ENCODE measurements at regions not wholly inside any gene's neighbourhood (a gene's known extent, or its start where the extent isn't known, plus 50 kb on each side); places are given as distances from the start of the nearest gene placed in this dataset.

DNA sequence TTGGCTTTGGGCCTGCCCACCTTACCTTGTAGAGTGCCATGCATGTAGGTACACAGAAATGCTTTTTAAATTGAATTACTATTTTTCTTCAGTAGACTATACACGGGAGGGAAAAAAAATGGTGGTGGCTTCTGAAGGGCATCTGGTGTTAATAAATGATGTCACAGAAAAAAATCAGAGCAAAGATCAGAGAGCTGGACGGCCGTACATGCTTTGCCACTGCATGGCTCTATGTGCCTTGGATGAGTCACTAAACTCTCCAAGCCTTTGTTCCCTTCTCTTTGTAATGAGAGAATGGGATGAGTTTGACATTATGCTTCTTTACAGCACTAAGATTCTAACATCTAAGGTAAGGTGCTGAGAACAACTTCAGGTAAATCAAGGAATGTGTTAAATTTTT lies 376.4 kb upstream of the DDHD1 start:
- Histone ChIP-seq H3F3A (ENCODE audit: control insufficient read depth, insufficient read depth) (no peaks in the 10 kb centered on the region), H3K4me3 (ENCODE audit: low read length) (no peak overlapping the region), H4K20me1 (ENCODE audit: control insufficient read depth, insufficient read depth, low read depth, low read length) (no peaks in the 10 kb centered on the region), H3K27me3 (ENCODE audit: control insufficient read depth, low read length) (peaks cover 3% of the 10 kb centered on the region; the same call in 1 of the 2 replicates), H3K4me2 (ENCODE audit: low read length) (no peak overlapping the region), H3K36me3 (ENCODE audit: control insufficient read depth, low read length) (no peaks in the 10 kb centered on the region), H3K4me1 (ENCODE audit: control insufficient read depth, low read length) (no peaks in the 10 kb centered on the region), H3K27ac (ENCODE audit: low read depth, low read length) (no peak overlapping the region), H3K9me3 (ENCODE audit: control insufficient read depth, insufficient read depth, low read length) (no peaks in the 10 kb centered on the region), H3K79me2 (ENCODE audit: control insufficient read depth, low read length) (no peaks in the 10 kb centered on the region), H3K9me2 (replicated peaks; ENCODE audit: control insufficient read depth, low read length) (no peaks in the 10 kb centered on the region; the same call in 1 of the 2 replicates)
- TF ChIP-seq, protein P1, sequence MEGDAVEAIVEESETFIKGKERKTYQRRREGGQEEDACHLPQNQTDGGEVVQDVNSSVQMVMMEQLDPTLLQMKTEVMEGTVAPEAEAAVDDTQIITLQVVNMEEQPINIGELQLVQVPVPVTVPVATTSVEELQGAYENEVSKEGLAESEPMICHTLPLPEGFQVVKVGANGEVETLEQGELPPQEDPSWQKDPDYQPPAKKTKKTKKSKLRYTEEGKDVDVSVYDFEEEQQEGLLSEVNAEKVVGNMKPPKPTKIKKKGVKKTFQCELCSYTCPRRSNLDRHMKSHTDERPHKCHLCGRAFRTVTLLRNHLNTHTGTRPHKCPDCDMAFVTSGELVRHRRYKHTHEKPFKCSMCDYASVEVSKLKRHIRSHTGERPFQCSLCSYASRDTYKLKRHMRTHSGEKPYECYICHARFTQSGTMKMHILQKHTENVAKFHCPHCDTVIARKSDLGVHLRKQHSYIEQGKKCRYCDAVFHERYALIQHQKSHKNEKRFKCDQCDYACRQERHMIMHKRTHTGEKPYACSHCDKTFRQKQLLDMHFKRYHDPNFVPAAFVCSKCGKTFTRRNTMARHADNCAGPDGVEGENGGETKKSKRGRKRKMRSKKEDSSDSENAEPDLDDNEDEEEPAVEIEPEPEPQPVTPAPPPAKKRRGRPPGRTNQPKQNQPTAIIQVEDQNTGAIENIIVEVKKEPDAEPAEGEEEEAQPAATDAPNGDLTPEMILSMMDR (IDR thresholded peaks at IDR 0.05; ENCODE audit: low read depth, low read length, poor library complexity, severe bottlenecking): no peak
- TF ChIP-seq EZH2phosphoT487 (IDR thresholded peaks at IDR 0.05; ENCODE audit: borderline replicate concordance, low read length): no peak

DNA sequence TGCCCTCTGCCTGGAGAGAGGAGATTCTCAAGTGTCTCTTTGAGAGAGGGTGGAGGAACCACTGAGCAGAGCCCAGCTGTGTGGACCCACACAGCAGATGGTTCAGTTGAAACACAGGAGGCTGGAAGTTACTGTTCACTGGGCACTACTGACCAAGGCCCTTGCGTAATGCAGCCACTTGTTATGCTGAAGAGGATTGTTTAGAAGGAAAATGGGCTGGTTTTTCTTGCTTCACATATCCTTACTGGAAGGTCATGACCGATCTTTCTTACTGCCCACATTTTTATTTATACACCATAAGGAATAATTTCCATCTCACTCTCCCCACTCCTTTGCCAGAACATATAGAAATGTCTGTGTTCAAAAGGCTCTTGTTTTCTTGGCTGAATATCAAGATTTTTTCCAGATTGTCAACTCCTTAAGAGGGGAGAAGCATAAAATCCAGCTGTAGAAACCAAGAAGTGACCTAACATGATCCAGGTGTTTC lies 375.1 kb upstream of the DDHD1 start:
- Histone ChIP-seq H3K4me1 (ENCODE audit: control insufficient read depth, low read length) (no peaks in the 10 kb centered on the region), H3K9me2 (replicated peaks; ENCODE audit: control insufficient read depth, low read length) (no peaks in the 10 kb centered on the region), H4K20me1 (ENCODE audit: control insufficient read depth, insufficient read depth, low read depth, low read length) (no peaks in the 10 kb centered on the region), H3F3A (ENCODE audit: control insufficient read depth, insufficient read depth) (no peaks in the 10 kb centered on the region), H3K4me2 (ENCODE audit: low read length) (no peak overlapping the region), H3K36me3 (ENCODE audit: control insufficient read depth, low read length) (no peaks in the 10 kb centered on the region), H3K27me3 (ENCODE audit: control insufficient read depth, low read length) (peaks cover 3% of the 10 kb centered on the region; the same call in 1 of the 2 replicates), H3K79me2 (ENCODE audit: control insufficient read depth, low read length) (no peaks in the 10 kb centered on the region), H3K27ac (ENCODE audit: low read depth, low read length) (no peak overlapping the region), H3K4me3 (ENCODE audit: low read length) (no peak overlapping the region), H3K9me3 (ENCODE audit: control insufficient read depth, insufficient read depth, low read length) (no peaks in the 10 kb centered on the region)
- TF ChIP-seq EZH2phosphoT487 (IDR thresholded peaks at IDR 0.05; ENCODE audit: borderline replicate concordance, low read length): no peak
- TF ChIP-seq, protein P1 (IDR thresholded peaks at IDR 0.05; ENCODE audit: low read depth, low read length, poor library complexity, severe bottlenecking): no peak

DNA sequence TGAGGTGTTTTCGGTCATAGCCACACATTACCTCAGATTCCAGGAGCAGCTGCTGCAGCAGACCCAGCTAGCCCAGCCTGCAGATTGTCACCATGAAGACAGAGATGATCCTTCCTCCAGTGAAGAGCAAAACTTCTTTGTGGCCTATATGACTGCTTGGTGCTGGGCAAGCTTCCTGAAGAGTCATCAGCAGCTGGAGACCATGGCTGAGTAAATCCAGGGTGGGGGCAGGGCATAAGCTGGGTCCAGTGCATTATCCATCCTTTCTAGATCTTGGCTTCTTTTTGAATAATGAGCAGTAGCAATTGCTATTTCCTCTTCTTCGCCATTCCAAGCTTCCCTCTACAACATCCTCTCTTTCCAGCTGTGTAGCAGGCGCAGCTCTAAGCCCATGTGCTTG lies 373.1 kb upstream of the DDHD1 start:
- Histone ChIP-seq H3K4me3 (ENCODE audit: low read length) (no peak overlapping the region), H3K4me1 (ENCODE audit: control insufficient read depth, low read length) (no peaks in the 10 kb centered on the region), H3F3A (ENCODE audit: control insufficient read depth, insufficient read depth) (no peaks in the 10 kb centered on the region), H3K27ac (ENCODE audit: low read depth, low read length) (no peak overlapping the region), H3K4me2 (ENCODE audit: low read length) (no peak overlapping the region), H3K9me3 (ENCODE audit: control insufficient read depth, insufficient read depth, low read length) (no peaks in the 10 kb centered on the region), H3K36me3 (ENCODE audit: control insufficient read depth, low read length) (no peaks in the 10 kb centered on the region), H3K9me2 (replicated peaks; ENCODE audit: control insufficient read depth, low read length) (no peaks in the 10 kb centered on the region), H3K27me3 (ENCODE audit: control insufficient read depth, low read length) (peaks cover 3% of the 10 kb centered on the region; the same call in 1 of the 2 replicates), H3K79me2 (ENCODE audit: control insufficient read depth, low read length) (no peaks in the 10 kb centered on the region), H4K20me1 (ENCODE audit: control insufficient read depth, insufficient read depth, low read depth, low read length) (no peaks in the 10 kb centered on the region)
- TF ChIP-seq, protein P1 (IDR thresholded peaks at IDR 0.05; ENCODE audit: low read depth, low read length, poor library complexity, severe bottlenecking): no peak
- TF ChIP-seq EZH2phosphoT487 (IDR thresholded peaks at IDR 0.05; ENCODE audit: borderline replicate concordance, low read length): no peak

All from DOHH2 (cell line).